ENCODE measurements at regions not wholly inside any gene's neighbourhood (a gene's known extent, or its start where the extent isn't known, plus 50 kb on each side); places are given as distances from the start of the nearest gene placed in this dataset.

DNA sequence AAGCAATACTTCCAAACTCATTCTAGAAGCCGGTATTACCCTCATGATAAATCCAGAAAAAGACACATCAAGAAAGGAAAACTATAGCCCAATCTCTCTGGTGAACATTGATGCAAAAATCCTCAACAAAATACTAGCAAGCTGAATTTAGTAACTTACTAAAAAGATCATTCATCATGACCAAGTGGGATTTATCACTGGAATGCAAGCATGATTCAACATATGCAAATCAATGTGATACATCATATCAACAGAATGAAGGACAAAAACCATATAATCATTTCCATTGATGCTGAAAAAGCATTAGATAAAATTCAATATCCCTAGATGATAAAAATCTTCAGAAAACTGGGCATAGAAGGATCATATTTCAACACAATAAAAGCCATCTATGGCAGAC lies 402.9 kb downstream of the TGFB2 start:
- ChIA-PET CTCF (ENCODE audit: unreplicated experiment) (no interaction called here), POLR2A (interaction anchor here (0.7 kb wide), 3 partner anchors 19 to 908 kb away, joined by 3 to 4 read pairs (median 3); no protein-coding TSS in a partner anchor)
- H3K27ac ChIP-seq (ENCODE audit: low read depth, low read length, poor library complexity, severe bottlenecking), result no peak overlapping the region
- BruUV-seq (replicated peaks), result no TSS peak
- no peak overlapping the region for H3K4me2 ChIP-seq (ENCODE audit: low read length)
- no peaks in the 10 kb centered on the region; the same call in 1 of the 2 replicates for H4K20me1 ChIP-seq (ENCODE audit: insufficient read depth, low read length)
- no peak for TF ChIP-seq EZH2phosphoT487 (IDR thresholded peaks at IDR 0.05; ENCODE audit: borderline replicate concordance, low read depth, low read length)
- TF ChIP-seq, protein P1, sequence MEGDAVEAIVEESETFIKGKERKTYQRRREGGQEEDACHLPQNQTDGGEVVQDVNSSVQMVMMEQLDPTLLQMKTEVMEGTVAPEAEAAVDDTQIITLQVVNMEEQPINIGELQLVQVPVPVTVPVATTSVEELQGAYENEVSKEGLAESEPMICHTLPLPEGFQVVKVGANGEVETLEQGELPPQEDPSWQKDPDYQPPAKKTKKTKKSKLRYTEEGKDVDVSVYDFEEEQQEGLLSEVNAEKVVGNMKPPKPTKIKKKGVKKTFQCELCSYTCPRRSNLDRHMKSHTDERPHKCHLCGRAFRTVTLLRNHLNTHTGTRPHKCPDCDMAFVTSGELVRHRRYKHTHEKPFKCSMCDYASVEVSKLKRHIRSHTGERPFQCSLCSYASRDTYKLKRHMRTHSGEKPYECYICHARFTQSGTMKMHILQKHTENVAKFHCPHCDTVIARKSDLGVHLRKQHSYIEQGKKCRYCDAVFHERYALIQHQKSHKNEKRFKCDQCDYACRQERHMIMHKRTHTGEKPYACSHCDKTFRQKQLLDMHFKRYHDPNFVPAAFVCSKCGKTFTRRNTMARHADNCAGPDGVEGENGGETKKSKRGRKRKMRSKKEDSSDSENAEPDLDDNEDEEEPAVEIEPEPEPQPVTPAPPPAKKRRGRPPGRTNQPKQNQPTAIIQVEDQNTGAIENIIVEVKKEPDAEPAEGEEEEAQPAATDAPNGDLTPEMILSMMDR (conservative IDR thresholded peaks at IDR 0.05; ENCODE audit: low read length), result no peak
- H3K9me2 ChIP-seq (ENCODE audit: insufficient read depth, low read length), result no peaks in the 10 kb centered on the region
- intact Hi-C loops (cut with micrococcal nuclease; ENCODE audit: unreplicated experiment), result no loop called here
- H3K4me1 ChIP-seq (ENCODE audit: insufficient read depth, low read length, poor library complexity, severe bottlenecking), result no peaks in the 10 kb centered on the region
- no peak overlapping the region for H3K4me3 ChIP-seq (ENCODE audit: low read depth, low read length, poor library complexity, severe bottlenecking)
- H3K36me3 ChIP-seq (ENCODE audit: insufficient read depth, low read length), result no peaks in the 10 kb centered on the region
- H3K79me2 ChIP-seq (ENCODE audit: insufficient read depth, low read depth, low read length), result no peaks in the 10 kb centered on the region
- no peak overlapping the region for H2AFZ ChIP-seq (ENCODE audit: low read length)
- H3K9me3 ChIP-seq (ENCODE audit: low read length), result no peaks in the 10 kb centered on the region
- no peak for DNase-seq (ENCODE audit: low spot score)

GRCh38 chr1:218750216-218750970 lies 405.3 kb downstream of the TGFB2 start:
- Histone ChIP-seq H3K79me2 (ENCODE audit: insufficient read depth, low read depth, low read length) (no peaks in the 10 kb centered on the region), H3K9me3 (ENCODE audit: low read length) (no peaks in the 10 kb centered on the region), H4K20me1 (ENCODE audit: insufficient read depth, low read length) (no peaks in the 10 kb centered on the region), H3K4me1 (ENCODE audit: insufficient read depth, low read length, poor library complexity, severe bottlenecking) (no peaks in the 10 kb centered on the region), H3K27ac (ENCODE audit: low read depth, low read length, poor library complexity, severe bottlenecking) (no peak overlapping the region), H2AFZ (ENCODE audit: low read length) (no peak overlapping the region), H3K4me3 (ENCODE audit: low read depth, low read length, poor library complexity, severe bottlenecking) (no peak overlapping the region), H3K36me3 (ENCODE audit: insufficient read depth, low read length) (no peaks in the 10 kb centered on the region), H3K9me2 (ENCODE audit: insufficient read depth, low read length) (no peaks in the 10 kb centered on the region), H3K4me2 (ENCODE audit: low read length) (no peak overlapping the region)
- TF ChIP-seq, protein P1 (conservative IDR thresholded peaks at IDR 0.05; ENCODE audit: low read length), result no peak
- TF ChIP-seq EZH2phosphoT487 (IDR thresholded peaks at IDR 0.05; ENCODE audit: borderline replicate concordance, low read depth, low read length), result no peak
- intact Hi-C loops (cut with micrococcal nuclease; ENCODE audit: unreplicated experiment), result no loop called here
- no TSS peak for BruUV-seq (replicated peaks)
- no peak for DNase-seq (ENCODE audit: low spot score)
- ChIA-PET POLR2A (no interaction called here), CTCF (ENCODE audit: unreplicated experiment) (no interaction called here)

- H2AFZ ChIP-seq (ENCODE audit: low read length), result no peak overlapping the region
- no peak overlapping the region for H3K27ac ChIP-seq (ENCODE audit: low read depth, low read length, poor library complexity, severe bottlenecking)
- ChIA-PET CTCF (ENCODE audit: unreplicated experiment) (no interaction called here), POLR2A (interaction anchor here (0.6 kb wide), 1 partner anchor 1922 kb away, joined by 3 read pairs; no protein-coding TSS in a partner anchor)
- no peaks in the 10 kb centered on the region for H3K36me3 ChIP-seq (ENCODE audit: insufficient read depth, low read length)
- H3K4me3 ChIP-seq (ENCODE audit: low read depth, low read length, poor library complexity, severe bottlenecking), result no peak overlapping the region
- H4K20me1 ChIP-seq (ENCODE audit: insufficient read depth, low read length), result no peaks in the 10 kb centered on the region
- H3K79me2 ChIP-seq (ENCODE audit: insufficient read depth, low read depth, low read length), result no peaks in the 10 kb centered on the region
- intact Hi-C loops (cut with micrococcal nuclease; ENCODE audit: unreplicated experiment), result no loop called here
- no peak overlapping the region for H3K4me2 ChIP-seq (ENCODE audit: low read length)
- H3K4me1 ChIP-seq (ENCODE audit: insufficient read depth, low read length, poor library complexity, severe bottlenecking), result no peaks in the 10 kb centered on the region
- no peak for DNase-seq (ENCODE audit: low spot score)
- no peaks in the 10 kb centered on the region for H3K9me3 ChIP-seq (ENCODE audit: low read length)
- no TSS peak for BruUV-seq (replicated peaks)
- no peaks in the 10 kb centered on the region for H3K9me2 ChIP-seq (ENCODE audit: insufficient read depth, low read length)
- no peak for TF ChIP-seq EZH2phosphoT487 (IDR thresholded peaks at IDR 0.05; ENCODE audit: borderline replicate concordance, low read depth, low read length)
- TF ChIP-seq, protein P1 (conservative IDR thresholded peaks at IDR 0.05; ENCODE audit: low read length), result no peak
These were observed 406.2 kb downstream of the TGFB2 start for GRCh38 chr1:218751208-218751948.

Data from OCI-LY7 (cell line).